ENCODE measurements at regions not wholly inside any gene's neighbourhood (a gene's known extent, or its start where the extent isn't known, plus 50 kb on each side); places are given as distances from the start of the nearest gene placed in this dataset.
A peak's percentile ranks its signal among the peaks of the same experiment; 100 is the strongest.

- DNase-seq (no peak), ATAC-seq (no peak), FAIRE-seq (no peak)
- Histone ChIP-seq H3K4me1 (no peaks in the 10 kb centered on the region), H3K4me3 (no peak overlapping the region), H3K27me3 (no peaks in the 10 kb centered on the region), H3K36me3 (no peaks in the 10 kb centered on the region), H3K9me3 (no peaks in the 10 kb centered on the region), H3K27ac (no peak overlapping the region)
- intact Hi-C loops (cut with DNase I), result no loop called here
- TF ChIP-seq CTCF (IDR thresholded peaks at IDR 0.05), result no peak
- WGBS, 2 donors, result 0 to 60% methylated on average over 1 of the region's 1 CpG
These were observed 393.1 kb downstream of the PLOD2 start for GRCh38 chr3:145767909-145768308.

GRCh38 chr3:145776782-145777408, 384.1 kb downstream of the PLOD2 start:
- H3K36me3 ChIP-seq, result no peaks in the 10 kb centered on the region
- intact Hi-C loops (cut with DNase I), result no loop called here
- 61 to 63% methylated on average over 4 of the region's 4 CpGs for WGBS, 2 donors
- no peaks in the 10 kb centered on the region for H3K4me1 ChIP-seq
- ATAC-seq (peak; percentile 55 to 85 (median 79)), DNase-seq (peak in 3 of 6 donors; percentile 23 to 49 (median 32)), FAIRE-seq (peak; percentile 71)
- H3K4me3 ChIP-seq, result no peak overlapping the region
- no peaks in the 10 kb centered on the region for H3K9me3 ChIP-seq
- TF ChIP-seq CTCF (IDR thresholded peaks at IDR 0.05), result peak; percentile 15 to 48 (median 44)
- no peak overlapping the region for H3K27ac ChIP-seq
- H3K27me3 ChIP-seq, result no peaks in the 10 kb centered on the region

- intact Hi-C loops (cut with DNase I), result no loop called here
- Histone ChIP-seq H3K27me3 (no peaks in the 10 kb centered on the region), H3K9me3 (no peaks in the 10 kb centered on the region), H3K4me1 (no peaks in the 10 kb centered on the region), H3K27ac (no peak overlapping the region), H3K4me3 (no peak overlapping the region), H3K36me3 (no peaks in the 10 kb centered on the region)
- no peak for DNase-seq
- FAIRE-seq, result no peak
- no peak for TF ChIP-seq CTCF (IDR thresholded peaks at IDR 0.05)
- 78 to 88% methylated on average over 4 of the region's 4 CpGs for WGBS, 2 donors
- no peak for ATAC-seq
These were observed 380.7 kb downstream of the PLOD2 start for GRCh38 chr3:145780301-145780700.

GRCh38 chr3:145785668-145786067, 375.3 kb downstream of the PLOD2 start:
- no peak overlapping the region for H3K27ac ChIP-seq
- H3K4me1 ChIP-seq, result no peaks in the 10 kb centered on the region
- no peaks in the 10 kb centered on the region for H3K36me3 ChIP-seq
- H3K4me3 ChIP-seq, result no peak overlapping the region
- DNase-seq, result no peak
- FAIRE-seq, result no peak
- intact Hi-C loops (cut with DNase I), result no loop called here
- TF ChIP-seq CTCF (IDR thresholded peaks at IDR 0.05), result no peak
- no peak for ATAC-seq
- no peaks in the 10 kb centered on the region for H3K9me3 ChIP-seq
- no peaks in the 10 kb centered on the region for H3K27me3 ChIP-seq

- TF ChIP-seq CTCF (IDR thresholded peaks at IDR 0.05), result no peak
- H3K27ac ChIP-seq, result no peak overlapping the region
- H3K27me3 ChIP-seq, result no peaks in the 10 kb centered on the region
- intact Hi-C loops (cut with DNase I), result no loop called here
- no peaks in the 10 kb centered on the region for H3K36me3 ChIP-seq
- peak; percentile 40 to 84 (median 73) for ATAC-seq
- DNase-seq, result peak in 4 of 6 donors; percentile 17 to 38 (median 20)
- no peak for FAIRE-seq
- no peak overlapping the region for H3K4me3 ChIP-seq
- H3K9me3 ChIP-seq, result no peaks in the 10 kb centered on the region
- H3K4me1 ChIP-seq, result no peaks in the 10 kb centered on the region
- 34 to 39% methylated on average over 3 of the region's 3 CpGs for WGBS, 2 donors
These were observed 363.0 kb downstream of the PLOD2 start for GRCh38 chr3:145798007-145798406.
